ENCODE measurements at regions not wholly inside any gene's neighbourhood (a gene's known extent, or its start where the extent isn't known, plus 50 kb on each side); places are given as distances from the start of the nearest gene placed in this dataset.

- DNase-seq (ENCODE audit: low spot score), result no peak
These were observed 341.7 kb upstream of the ROBO2 start for GRCh38 chr3:76698136-76698706.

GRCh38 chr3:76699846-76700245, 340.1 kb upstream of the ROBO2 start:
- DNase-seq (ENCODE audit: low spot score), result no peak

- DNase-seq (ENCODE audit: low spot score), result no peak
These were observed 339.6 kb upstream of the ROBO2 start for GRCh38 chr3:76700323-76700722.

- DNase-seq (ENCODE audit: low spot score), result no peak
These were observed 337.2 kb upstream of the ROBO2 start for GRCh38 chr3:76702676-76703075.

- no peak for DNase-seq (ENCODE audit: low spot score)
These were observed 324.5 kb upstream of the ROBO2 start for GRCh38 chr3:76715426-76715825.

GRCh38 chr3:76723366-76723765, 316.5 kb upstream of the ROBO2 start:
- no peak for DNase-seq (ENCODE audit: low spot score)

GRCh38 chr3:76724075-76724474, 315.8 kb upstream of the ROBO2 start:
- no peak for DNase-seq (ENCODE audit: low spot score)

- DNase-seq (ENCODE audit: low spot score), result no peak
These were observed 315.2 kb upstream of the ROBO2 start for GRCh38 chr3:76724706-76725105.

GRCh38 chr3:76726034-76726433, 313.9 kb upstream of the ROBO2 start:
- no peak for DNase-seq (ENCODE audit: low spot score)

- DNase-seq (ENCODE audit: low spot score), result no peak
These were observed 311.5 kb upstream of the ROBO2 start for GRCh38 chr3:76728426-76728825.

- no peak for DNase-seq (ENCODE audit: low spot score)
These were observed 308.4 kb upstream of the ROBO2 start for GRCh38 chr3:76731471-76731870.

GRCh38 chr3:76733073-76733759, 306.7 kb upstream of the ROBO2 start:
- no peak for DNase-seq (ENCODE audit: low spot score)

GRCh38 chr3:76735152-76735551, 304.7 kb upstream of the ROBO2 start:
- no peak for DNase-seq (ENCODE audit: low spot score)

- no peak for DNase-seq (ENCODE audit: low spot score)
These were observed 286.3 kb upstream of the ROBO2 start for GRCh38 chr3:76753599-76753998.

GRCh38 chr3:76754247-76754646, 285.7 kb upstream of the ROBO2 start:
- DNase-seq (ENCODE audit: low spot score), result no peak

GRCh38 chr3:76756577-76756976, 283.3 kb upstream of the ROBO2 start:
- no peak for DNase-seq (ENCODE audit: low spot score)

- no peak for DNase-seq (ENCODE audit: low spot score)
These were observed 279.6 kb upstream of the ROBO2 start for GRCh38 chr3:76760336-76760735.

- no peak for DNase-seq (ENCODE audit: low spot score)
These were observed 274.4 kb upstream of the ROBO2 start for GRCh38 chr3:76765511-76765910.

GRCh38 chr3:76768912-76769311, 271.0 kb upstream of the ROBO2 start:
- no peak for DNase-seq (ENCODE audit: low spot score)

GRCh38 chr3:76776927-76777326, 263.0 kb upstream of the ROBO2 start:
- DNase-seq (ENCODE audit: low spot score), result no peak

GRCh38 chr3:76788206-76788605, 251.7 kb upstream of the ROBO2 start:
- DNase-seq (ENCODE audit: low spot score), result no peak

- DNase-seq (ENCODE audit: low spot score), result no peak
These were observed 250.7 kb upstream of the ROBO2 start for GRCh38 chr3:76789237-76789636.

GRCh38 chr3:76811418-76811817, 228.5 kb upstream of the ROBO2 start:
- no peak for DNase-seq (ENCODE audit: low spot score)

GRCh38 chr3:76812649-76813242, 227.2 kb upstream of the ROBO2 start:
- no peak for DNase-seq (ENCODE audit: low spot score)
